GM19025 (cell line): ENCODE measurements at regions not wholly inside any gene's neighbourhood (a gene's known extent, or its start where the extent isn't known, plus 50 kb on each side); places are given as distances from the start of the nearest gene placed in this dataset.
A peak's percentile ranks its signal among the peaks of the same experiment; 100 is the strongest.
"Not testable (repeated sequence)": the region's sequence is repeated elsewhere in the genome, so short reads cannot be mapped to it uniquely, and the experiment has no call there.

Source experiments
- ATAC-seq: cut with Tn5 transposase; IDR thresholded peaks from one replicate; pipeline ENCODE4 v1.9.1; 2021; ENCODE audit warnings: mild to moderate bottlenecking, low read depth, moderate library complexity; ENCODE audit not compliant: unreplicated experiment

- ATAC-seq: no peak
Observed at GRCh38 chr2:142586693-142587580, 290.5 kb upstream of the KYNU start.

GRCh38 chr2:142585785-142586184 lies 291.7 kb upstream of the KYNU start:
- peak; percentile 80 for ATAC-seq

- ATAC-seq: no peak
Observed at GRCh38 chr2:142582317-142582716, 295.1 kb upstream of the KYNU start.

- no peak for ATAC-seq
Observed at GRCh38 chr2:142581491-142581890, 296.0 kb upstream of the KYNU start.

GRCh38 chr2:142580691-142581090 lies 296.8 kb upstream of the KYNU start:
- no peak for ATAC-seq

GRCh38 chr2:142575561-142575960 lies 301.9 kb upstream of the KYNU start:
- no peak for ATAC-seq

- ATAC-seq: no peak
Observed at GRCh38 chr2:142574388-142574787, 303.1 kb upstream of the KYNU start.

GRCh38 chr2:142572346-142573132 lies 304.9 kb upstream of the KYNU start:
- ATAC-seq: no peak

GRCh38 chr2:142571934-142572333 lies 305.5 kb upstream of the KYNU start:
- ATAC-seq: no peak

- ATAC-seq: no peak
Observed at GRCh38 chr2:142562900-142563299, 314.6 kb upstream of the KYNU start.

GRCh38 chr2:142561656-142562055 lies 315.8 kb upstream of the KYNU start:
- ATAC-seq: no peak

GRCh38 chr2:142557391-142557790 lies 320.1 kb upstream of the KYNU start:
- ATAC-seq: no peak

- ATAC-seq: not testable (repeated sequence)
Observed at GRCh38 chr2:142545999-142546398, 331.5 kb upstream of the KYNU start.

- ATAC-seq: no peak
Observed at GRCh38 chr2:142545036-142545435, 332.4 kb upstream of the KYNU start.

- ATAC-seq: no peak
Observed at GRCh38 chr2:142544173-142544572, 333.3 kb upstream of the KYNU start.

- no peak for ATAC-seq
Observed at GRCh38 chr2:142542431-142542910, 335.0 kb upstream of the KYNU start.

GRCh38 chr2:142536966-142537365 lies 340.5 kb upstream of the KYNU start:
- no peak for ATAC-seq

GRCh38 chr2:142536492-142536891 lies 341.0 kb upstream of the KYNU start:
- no peak for ATAC-seq

GRCh38 chr2:142535311-142535710 lies 342.2 kb upstream of the KYNU start:
- no peak for ATAC-seq

GRCh38 chr2:142533177-142533576 lies 344.3 kb upstream of the KYNU start:
- ATAC-seq: no peak

GRCh38 chr2:142531377-142531776 lies 346.1 kb upstream of the KYNU start:
- no peak for ATAC-seq
